AG10803 (cell line): ENCODE measurements at regions not wholly inside any gene's neighbourhood (a gene's known extent, or its start where the extent isn't known, plus 50 kb on each side); places are given as distances from the start of the nearest gene placed in this dataset.

Experiments
- DNase-seq: peaks from one replicate; pipeline ENCODE4 v3.0.0; 2010; ENCODE audit warnings: low read depth
- H3K4me3 ChIP-seq: 2 replicates; pipeline ENCODE4 v1.5.1; 2011; ENCODE audit warnings: mild to moderate bottlenecking, low read length, control low read depth
- TF ChIP-seq, protein P1 (sequence below): conservative IDR thresholded peaks from 2 replicates; pipeline ENCODE4 v1.5.1; 2011; ENCODE audit warnings: mild to moderate bottlenecking, low read length, control low read depth, inconsistent platforms

DNA sequence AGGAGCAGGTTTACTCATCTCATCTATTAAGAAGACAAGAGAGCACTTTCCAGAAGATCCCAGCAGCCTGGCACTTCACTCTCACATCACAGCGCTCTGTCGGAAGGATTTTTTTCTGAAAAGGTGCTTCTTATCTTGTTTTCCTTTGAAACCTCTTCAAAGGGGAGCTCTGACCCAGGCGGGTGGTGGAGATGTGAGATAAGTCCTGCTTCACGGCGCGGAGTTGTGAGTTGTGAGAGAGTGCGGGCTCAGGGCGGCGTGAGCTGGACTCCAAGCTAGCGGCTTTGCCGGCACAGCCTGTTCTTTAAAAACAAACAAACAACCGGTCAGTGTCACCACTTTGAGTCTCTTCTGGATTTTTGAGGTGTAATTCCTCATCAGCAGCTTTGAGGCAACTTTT, 169.0 kb upstream of the ARGLU1 start:
- TF ChIP-seq, protein P1, sequence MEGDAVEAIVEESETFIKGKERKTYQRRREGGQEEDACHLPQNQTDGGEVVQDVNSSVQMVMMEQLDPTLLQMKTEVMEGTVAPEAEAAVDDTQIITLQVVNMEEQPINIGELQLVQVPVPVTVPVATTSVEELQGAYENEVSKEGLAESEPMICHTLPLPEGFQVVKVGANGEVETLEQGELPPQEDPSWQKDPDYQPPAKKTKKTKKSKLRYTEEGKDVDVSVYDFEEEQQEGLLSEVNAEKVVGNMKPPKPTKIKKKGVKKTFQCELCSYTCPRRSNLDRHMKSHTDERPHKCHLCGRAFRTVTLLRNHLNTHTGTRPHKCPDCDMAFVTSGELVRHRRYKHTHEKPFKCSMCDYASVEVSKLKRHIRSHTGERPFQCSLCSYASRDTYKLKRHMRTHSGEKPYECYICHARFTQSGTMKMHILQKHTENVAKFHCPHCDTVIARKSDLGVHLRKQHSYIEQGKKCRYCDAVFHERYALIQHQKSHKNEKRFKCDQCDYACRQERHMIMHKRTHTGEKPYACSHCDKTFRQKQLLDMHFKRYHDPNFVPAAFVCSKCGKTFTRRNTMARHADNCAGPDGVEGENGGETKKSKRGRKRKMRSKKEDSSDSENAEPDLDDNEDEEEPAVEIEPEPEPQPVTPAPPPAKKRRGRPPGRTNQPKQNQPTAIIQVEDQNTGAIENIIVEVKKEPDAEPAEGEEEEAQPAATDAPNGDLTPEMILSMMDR, result no peak
- no peak overlapping the region for H3K4me3 ChIP-seq
- DNase-seq, result no peak

DNA sequence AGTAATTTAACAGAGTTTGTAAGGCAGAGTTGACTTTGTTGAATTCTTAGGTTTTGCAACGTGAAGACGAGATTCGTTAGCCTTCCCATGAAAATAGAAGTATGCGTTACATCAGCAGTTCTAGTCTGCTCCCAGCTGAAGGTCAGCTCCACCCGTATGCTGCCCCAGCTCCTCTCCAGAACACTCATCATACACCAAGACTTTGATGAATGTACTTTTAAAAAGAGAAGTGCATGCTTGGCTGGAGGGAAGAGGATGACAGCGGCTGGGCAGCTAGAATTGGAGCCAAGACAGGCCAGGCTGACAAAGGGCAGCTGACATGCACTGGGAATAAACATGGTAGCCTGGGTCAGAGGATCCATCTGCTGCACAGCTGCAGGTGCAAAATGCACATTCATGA, 166.3 kb upstream of the ARGLU1 start:
- TF ChIP-seq, protein P1, result no peak
- no peak overlapping the region for H3K4me3 ChIP-seq
- no peak for DNase-seq

DNA sequence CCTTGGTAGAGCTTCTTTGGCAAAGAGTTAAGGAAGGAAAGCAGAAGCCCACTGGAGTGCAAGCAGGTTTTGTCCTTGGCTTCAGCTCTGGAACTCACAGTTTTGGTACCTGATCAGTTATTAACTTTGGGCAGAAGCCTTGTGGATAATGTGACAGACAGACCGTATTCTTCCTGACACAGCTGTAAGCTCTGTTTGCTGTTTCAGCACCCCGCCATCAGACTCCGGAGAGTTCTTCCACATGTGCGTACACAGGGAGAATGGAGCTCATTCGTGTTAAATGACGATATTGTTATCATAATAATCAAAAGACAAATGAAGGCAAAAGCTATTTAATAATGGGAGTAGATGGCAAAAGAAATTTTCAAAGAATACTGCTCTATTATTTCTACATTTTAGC, 155.1 kb upstream of the ARGLU1 start:
- TF ChIP-seq, protein P1, result no peak
- H3K4me3 ChIP-seq, result no peak overlapping the region
- DNase-seq, result no peak

DNA sequence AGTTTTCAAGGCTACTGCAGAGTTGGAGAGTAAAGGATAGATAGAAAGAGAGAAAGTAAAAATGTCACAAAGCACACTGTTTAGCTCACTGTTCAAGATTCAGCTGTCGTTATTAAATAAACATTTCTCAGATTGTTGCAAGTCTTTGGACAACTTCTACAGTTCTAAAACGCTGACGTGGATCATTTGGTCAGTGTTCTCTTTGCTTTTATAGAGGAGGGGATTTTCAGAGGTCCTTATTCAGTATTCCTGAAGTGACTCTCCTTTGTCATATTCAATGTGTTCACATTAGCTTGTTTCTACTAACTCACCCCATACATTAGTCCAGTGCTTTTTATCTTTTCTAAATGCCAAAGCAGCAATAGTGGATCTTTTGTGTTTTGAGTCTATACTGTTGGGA, 154.7 kb upstream of the ARGLU1 start:
- no peak for DNase-seq
- TF ChIP-seq, protein P1, result no peak
- H3K4me3 ChIP-seq, result no peak overlapping the region

DNA sequence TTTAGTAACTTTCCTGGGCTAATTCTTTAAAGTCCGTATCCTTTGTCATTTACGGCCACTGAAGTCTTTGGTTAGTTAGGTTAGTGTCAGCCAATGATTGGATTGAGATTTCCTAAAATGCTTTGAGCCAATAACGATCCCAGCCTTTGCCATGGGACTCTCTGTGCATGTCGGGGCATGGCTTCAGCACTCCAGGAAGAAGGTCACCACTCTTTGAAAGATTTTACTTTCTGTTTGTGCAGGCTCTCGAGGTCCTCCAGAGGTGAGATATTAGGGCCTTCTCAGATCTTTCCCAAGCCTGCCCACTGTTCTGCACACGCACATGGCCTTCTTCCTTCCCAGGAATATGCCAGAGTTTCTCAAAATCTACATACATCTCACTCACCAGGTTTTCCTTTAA, 153.7 kb upstream of the ARGLU1 start:
- no peak overlapping the region for H3K4me3 ChIP-seq
- TF ChIP-seq, protein P1, result no peak
- DNase-seq, result no peak

DNA sequence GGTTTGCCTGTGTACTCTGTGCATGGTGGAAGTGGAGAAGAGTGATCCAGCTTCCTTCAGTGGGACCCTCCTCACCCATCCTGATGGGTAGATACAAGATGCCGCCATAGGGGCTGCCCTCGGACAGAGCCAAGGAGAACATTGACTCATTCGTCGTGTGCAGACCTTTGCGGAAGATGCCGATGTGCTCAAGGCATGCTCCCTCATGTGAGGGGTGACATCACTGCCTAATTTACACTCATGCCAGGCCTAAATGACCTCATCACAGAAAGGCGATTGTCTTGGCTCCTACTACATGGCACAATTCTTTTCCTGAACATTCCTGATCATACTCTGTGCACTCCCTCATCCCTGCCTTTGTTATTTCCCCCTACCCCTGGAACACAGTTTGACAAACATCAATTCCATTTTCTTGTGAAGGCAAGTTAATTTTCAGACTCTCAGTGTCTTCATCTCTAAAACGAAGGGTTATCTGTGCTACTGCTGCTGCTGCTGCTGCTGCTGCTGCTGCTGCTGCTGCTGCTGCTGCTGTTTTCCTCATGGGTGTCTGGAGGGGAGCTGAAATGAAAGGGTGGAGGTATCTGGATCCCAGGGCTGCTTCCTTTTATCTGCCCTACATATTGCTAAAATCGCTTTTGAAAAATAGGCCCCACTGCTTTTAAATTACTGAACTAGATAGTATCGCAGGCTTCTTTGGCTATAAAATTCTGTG, 146.5 kb upstream of the ARGLU1 start:
- no peak for DNase-seq
- TF ChIP-seq, protein P1, result no peak
- no peak overlapping the region for H3K4me3 ChIP-seq

DNA sequence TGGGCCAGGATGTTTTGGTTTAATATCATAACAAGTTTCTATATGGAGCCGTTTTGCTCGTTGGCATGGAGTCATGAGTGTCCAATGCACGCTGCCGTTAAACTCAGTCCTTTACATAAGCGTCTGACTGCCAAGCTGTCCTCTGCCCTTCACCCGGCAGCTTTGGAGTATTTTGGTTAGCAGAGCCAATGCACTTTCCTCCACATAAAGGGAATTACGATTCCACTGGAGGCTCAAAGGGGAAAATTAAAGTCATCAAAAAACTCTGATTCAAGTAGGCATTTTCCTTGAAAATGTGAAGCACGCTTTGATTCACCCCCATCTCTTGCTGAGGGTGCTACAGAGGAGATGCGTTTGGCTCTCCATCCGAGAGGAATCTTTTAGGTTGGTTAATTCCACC, 144.4 kb upstream of the ARGLU1 start:
- H3K4me3 ChIP-seq, result no peak overlapping the region
- TF ChIP-seq, protein P1, result no peak
- no peak for DNase-seq
